Neural cell (in vitro differentiated cells): ENCODE measurements at regions not wholly inside any gene's neighbourhood (a gene's known extent, or its start where the extent isn't known, plus 50 kb on each side); places are given as distances from the start of the nearest gene placed in this dataset.

Experiments used
- H2AFZ ChIP-seq: fragments of 200-600, 300-800 bp; sonication (generic), shearing (Covaris generic); 2 replicates; pipeline ENCODE4 v1.6.0; 2014; ENCODE audit warnings: low read depth, mild to moderate bottlenecking, antibody characterized with exemption, low read length, moderate library complexity
- H3F3A ChIP-seq: fragments of 200-600 bp; shearing (Covaris generic); 2 replicates; pipeline ENCODE4 v1.6.1; 2016; ENCODE audit warnings: mild to moderate bottlenecking, moderate library complexity, mixed read lengths, antibody characterized with exemption, low read length; ENCODE audit not compliant: insufficient read depth, poor library complexity, severe bottlenecking
- H3K27ac ChIP-seq: fragments of 200-600, 300-800 bp; sonication (generic), shearing (Covaris generic); 2 replicates; pipeline ENCODE4 v1.5.1; 2014; ENCODE audit warnings: mild to moderate bottlenecking, low read length, moderate library complexity
- H3K27me3 ChIP-seq: fragments of 300-800, 200-600 bp; sonication (generic), shearing (Covaris generic); 2 replicates; pipeline ENCODE4 v1.6.0; 2014; ENCODE audit warnings: mild to moderate bottlenecking, low read depth, low read length, moderate library complexity; ENCODE audit not compliant: insufficient read depth
- H3K36me3 ChIP-seq: fragments of 300-800, 200-600 bp; sonication (generic), shearing (Covaris generic); 2 replicates; pipeline ENCODE4 v1.5.1; 2014; ENCODE audit warnings: mild to moderate bottlenecking, antibody characterized with exemption, low read length, moderate library complexity; ENCODE audit not compliant: insufficient read depth
- H3K4me2 ChIP-seq: fragments of 300-800, 200-600 bp; sonication (generic), shearing (Covaris generic); 2 replicates; pipeline ENCODE4 v1.6.0; 2014; ENCODE audit warnings: mild to moderate bottlenecking, low read length
- H3K4me3 ChIP-seq: fragments of 300-800, 200-600 bp; sonication (generic), shearing (Covaris generic); 2 replicates; pipeline ENCODE4 v1.5.1; 2014; ENCODE audit warnings: mild to moderate bottlenecking, low read length, moderate library complexity
- H3K79me2 ChIP-seq: fragments of 200-600 bp; shearing (Covaris generic); replicated peaks from 2 replicates; pipeline ENCODE4 v1.6.0; 2014; ENCODE audit warnings: mild to moderate bottlenecking, low read length, moderate library complexity; ENCODE audit not compliant: insufficient read depth
- H3K9ac ChIP-seq: fragments of 300-800, 200-600 bp; sonication (generic), shearing (Covaris generic); 2 replicates; pipeline ENCODE4 v1.6.1; 2016; ENCODE audit warnings: mild to moderate bottlenecking, low read length, mixed read lengths
- H3K9me2 ChIP-seq: fragments of 200-600 bp; shearing (Covaris generic); 2 replicates; pipeline ENCODE4 v1.6.1; 2016; ENCODE audit warnings: mild to moderate bottlenecking, low read length, mixed read lengths; ENCODE audit not compliant: insufficient read depth
- H3K9me3 ChIP-seq: fragments of 200-600, 300-800 bp; sonication (generic), shearing (Covaris generic); 2 replicates; pipeline ENCODE4 v1.6.1; 2016; ENCODE audit warnings: mild to moderate bottlenecking, mixed run types, low read length, moderate library complexity, mixed read lengths
- H4K20me1 ChIP-seq: fragments of 200-600 bp; shearing (Covaris generic); 2 replicates; pipeline ENCODE4 v1.6.1; 2016; ENCODE audit warnings: mild to moderate bottlenecking, mixed run types; ENCODE audit not compliant: insufficient read depth
- CTCF ChIP-seq: fragments of 450-650 bp; IDR thresholded peaks from 2 replicates; pipeline ENCODE4 v1.5.1; 2014; ENCODE audit warnings: antibody characterized with exemption, mild to moderate bottlenecking, moderate library complexity; ENCODE audit not compliant: poor library complexity, severe bottlenecking
- EP300 ChIP-seq: fragments of 450-650 bp; conservative IDR thresholded peaks from 2 replicates; pipeline ENCODE4 v1.6.1; 2014; ENCODE audit warnings: antibody characterized with exemption, mild to moderate bottlenecking, moderate library complexity; ENCODE audit not compliant: poor library complexity, severe bottlenecking
- EZH2 ChIP-seq: fragments of 200-600, 300-800 bp; shearing (Covaris generic), sonication (generic); IDR thresholded peaks from 2 replicates; pipeline ENCODE4 v1.6.1; 2014; ENCODE audit warnings: antibody characterized with exemption, low read length, borderline replicate concordance, mild to moderate bottlenecking; ENCODE audit not compliant: insufficient read depth, poor library complexity, severe bottlenecking
- MXI1 ChIP-seq: fragments of 450-650 bp; conservative IDR thresholded peaks from 2 replicates; pipeline ENCODE4 v1.6.1; 2014; ENCODE audit warnings: antibody characterized with exemption, mild to moderate bottlenecking; ENCODE audit not compliant: poor library complexity, severe bottlenecking
- POLR2AphosphoS5 ChIP-seq: IDR thresholded peaks from 2 replicates; pipeline ENCODE4 v1.6.1; 2012
- RAD21 ChIP-seq: fragments of 450-650 bp; conservative IDR thresholded peaks from 2 replicates; pipeline ENCODE4 v1.6.1; 2014; ENCODE audit warnings: antibody characterized with exemption, mild to moderate bottlenecking, moderate library complexity
- REST ChIP-seq: IDR thresholded peaks from 2 replicates; pipeline ENCODE4 v1.6.1; 2012; ENCODE audit warnings: borderline replicate concordance
- SMC3 ChIP-seq: fragments of 450-650 bp; conservative IDR thresholded peaks from 2 replicates; pipeline ENCODE4 v1.6.1; 2014; ENCODE audit warnings: antibody characterized with exemption, mild to moderate bottlenecking, moderate library complexity; ENCODE audit not compliant: poor library complexity
- TAF1 ChIP-seq: IDR thresholded peaks from 2 replicates; pipeline ENCODE4 v1.6.1; 2012; ENCODE audit warnings: low read depth

GRCh38 chr11:91819777-91820176, 404.8 kb upstream of the FAT3 start:
- TF ChIP-seq EZH2 (no peak), RAD21 (no peak), TAF1 (no peak), POLR2AphosphoS5 (no peak), REST (no peak), MXI1 (no peak), EP300 (no peak), SMC3 (no peak), CTCF (no peak)
- H3K27ac ChIP-seq: no peak overlapping the region
- H3K9me2 ChIP-seq: no peaks in the 10 kb centered on the region
- H3K4me3 ChIP-seq: no peak overlapping the region
- no peak overlapping the region for H2AFZ ChIP-seq
- no peaks in the 10 kb centered on the region for H4K20me1 ChIP-seq
- H3K9ac ChIP-seq: no peak overlapping the region
- no peaks in the 10 kb centered on the region for H3K27me3 ChIP-seq
- H3K79me2 ChIP-seq: no peaks in the 10 kb centered on the region
- no peaks in the 10 kb centered on the region for H3K36me3 ChIP-seq
- H3K9me3 ChIP-seq: no peaks in the 10 kb centered on the region
- H3K4me2 ChIP-seq: no peak overlapping the region
- H3F3A ChIP-seq: no peaks in the 10 kb centered on the region

- TF ChIP-seq TAF1: no peak
- no peak for TF ChIP-seq SMC3
- no peak for TF ChIP-seq EP300
- no peak for TF ChIP-seq POLR2AphosphoS5
- no peak for TF ChIP-seq REST
- TF ChIP-seq CTCF: no peak
- TF ChIP-seq MXI1: no peak
- no peak for TF ChIP-seq RAD21
- TF ChIP-seq EZH2: no peak
- H3F3A ChIP-seq: no peaks in the 10 kb centered on the region
- H3K4me3 ChIP-seq: no peak overlapping the region
- no peaks in the 10 kb centered on the region for H3K27me3 ChIP-seq
- no peak overlapping the region for H2AFZ ChIP-seq
- H3K9me3 ChIP-seq: no peaks in the 10 kb centered on the region
- H3K27ac ChIP-seq: no peak overlapping the region
- H3K9me2 ChIP-seq: no peaks in the 10 kb centered on the region
- H3K4me2 ChIP-seq: no peak overlapping the region
- H3K36me3 ChIP-seq: no peaks in the 10 kb centered on the region
- H4K20me1 ChIP-seq: no peaks in the 10 kb centered on the region
- no peaks in the 10 kb centered on the region for H3K79me2 ChIP-seq
- no peak overlapping the region for H3K9ac ChIP-seq
These were observed 405.4 kb upstream of the FAT3 start for GRCh38 chr11:91819195-91819594.
